PFSK-1 (cell line): ENCODE measurements at regions not wholly inside any gene's neighbourhood (a gene's known extent, or its start where the extent isn't known, plus 50 kb on each side); places are given as distances from the start of the nearest gene placed in this dataset.

Experiments
- FOXP2 ChIP-seq: optimal IDR thresholded peaks from 2 replicates; pipeline ENCODE3; 2011; ENCODE audit warnings: borderline replicate concordance, control low read depth, inconsistent platforms; ENCODE audit not compliant: insufficient read depth; ENCODE audit errors: extremely low read length, extremely low read depth
- POLR2AphosphoS5 ChIP-seq: IDR thresholded peaks from 2 replicates; pipeline ENCODE4 v1.6.1; 2012; ENCODE audit warnings: low read depth, mild to moderate bottlenecking, control low read depth, low read length, moderate library complexity
- REST ChIP-seq, 2 experiments: IDR thresholded peaks; 2 replicates each; pipeline versions ENCODE4 v1.6.1 to v1.8.0; 2011 to 2012; ENCODE audit warnings: low read depth in 2 of 2, low read length in 2 of 2, control low read depth in 1 of 2, inconsistent platforms in 1 of 2, mild to moderate bottlenecking in 1 of 2, moderate library complexity in 1 of 2; ENCODE audit not compliant: insufficient read depth in 1 of 2
- SIN3A ChIP-seq: IDR thresholded peaks from 2 replicates; pipeline ENCODE4 v1.6.1; 2012; ENCODE audit warnings: mild to moderate bottlenecking, low read length, moderate library complexity, borderline replicate concordance; ENCODE audit not compliant: insufficient read depth
- TAF1 ChIP-seq: IDR thresholded peaks from 2 replicates; pipeline ENCODE4 v1.6.1; 2012; ENCODE audit warnings: low read length, control low read depth, borderline replicate concordance; ENCODE audit not compliant: insufficient read depth

GRCh38 chr21:27636656-27637055 is 669.8 kb upstream of the ADAMTS5 start:
- TF ChIP-seq REST (IDR thresholded peaks at IDR 0.05; ENCODE audit: insufficient read depth in 1 of 2, low read depth in 2 of 2, low read length in 2 of 2): no peak
- no peak for TF ChIP-seq POLR2AphosphoS5
- TF ChIP-seq SIN3A: no peak
- no peak for TF ChIP-seq TAF1
- TF ChIP-seq FOXP2: no peak
